ENCODE measurements at regions not wholly inside any gene's neighbourhood (a gene's known extent, or its start where the extent isn't known, plus 50 kb on each side); places are given as distances from the start of the nearest gene placed in this dataset.

DNA sequence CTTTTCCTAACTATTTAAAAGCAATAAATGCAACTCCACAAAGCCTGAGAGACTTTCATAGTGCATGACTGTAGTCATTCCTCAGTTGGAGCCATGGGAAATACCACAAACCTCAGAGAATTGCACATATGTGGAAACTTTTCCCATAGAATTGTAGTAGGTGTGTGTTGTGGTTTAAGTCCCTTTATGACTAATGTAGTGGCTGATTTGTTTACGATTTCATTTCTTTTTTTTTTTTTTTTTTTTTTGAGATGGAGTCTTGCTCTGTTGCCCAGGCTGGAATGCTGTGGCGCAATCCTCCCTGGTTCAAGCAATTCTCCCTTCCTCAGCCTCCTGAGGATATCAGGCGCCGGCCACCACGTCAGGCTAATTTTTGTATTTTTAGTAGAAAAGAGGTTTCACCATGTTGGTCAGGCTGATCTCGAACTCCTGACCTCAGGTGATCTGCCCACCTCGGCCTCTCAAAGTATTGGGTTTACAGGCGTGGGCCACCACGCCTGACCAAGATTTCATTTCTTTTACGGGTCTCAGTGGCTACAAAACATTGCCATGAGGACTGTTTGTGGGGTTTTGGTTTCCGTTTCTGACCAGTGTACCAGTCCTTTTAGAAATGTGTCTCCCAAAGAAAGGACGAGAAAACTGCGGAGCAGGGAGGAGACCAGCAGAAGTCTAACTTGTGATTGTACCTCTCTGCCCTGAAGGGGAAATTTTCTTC is 212.1 kb upstream of the MARCKS start:
- no peak for TF ChIP-seq MYC (IDR thresholded peaks at IDR 0.05; ENCODE audit: low read depth, low read length)
- no peak for TF ChIP-seq POLR2A (IDR thresholded peaks at IDR 0.05; ENCODE audit: extremely low read depth, insufficient read length)
- TF ChIP-seq, protein P1, sequence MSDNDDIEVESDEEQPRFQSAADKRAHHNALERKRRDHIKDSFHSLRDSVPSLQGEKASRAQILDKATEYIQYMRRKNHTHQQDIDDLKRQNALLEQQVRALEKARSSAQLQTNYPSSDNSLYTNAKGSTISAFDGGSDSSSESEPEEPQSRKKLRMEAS (IDR thresholded peaks at IDR 0.05; ENCODE audit: low read depth, low read length): no peak
- TF ChIP-seq, protein P2, sequence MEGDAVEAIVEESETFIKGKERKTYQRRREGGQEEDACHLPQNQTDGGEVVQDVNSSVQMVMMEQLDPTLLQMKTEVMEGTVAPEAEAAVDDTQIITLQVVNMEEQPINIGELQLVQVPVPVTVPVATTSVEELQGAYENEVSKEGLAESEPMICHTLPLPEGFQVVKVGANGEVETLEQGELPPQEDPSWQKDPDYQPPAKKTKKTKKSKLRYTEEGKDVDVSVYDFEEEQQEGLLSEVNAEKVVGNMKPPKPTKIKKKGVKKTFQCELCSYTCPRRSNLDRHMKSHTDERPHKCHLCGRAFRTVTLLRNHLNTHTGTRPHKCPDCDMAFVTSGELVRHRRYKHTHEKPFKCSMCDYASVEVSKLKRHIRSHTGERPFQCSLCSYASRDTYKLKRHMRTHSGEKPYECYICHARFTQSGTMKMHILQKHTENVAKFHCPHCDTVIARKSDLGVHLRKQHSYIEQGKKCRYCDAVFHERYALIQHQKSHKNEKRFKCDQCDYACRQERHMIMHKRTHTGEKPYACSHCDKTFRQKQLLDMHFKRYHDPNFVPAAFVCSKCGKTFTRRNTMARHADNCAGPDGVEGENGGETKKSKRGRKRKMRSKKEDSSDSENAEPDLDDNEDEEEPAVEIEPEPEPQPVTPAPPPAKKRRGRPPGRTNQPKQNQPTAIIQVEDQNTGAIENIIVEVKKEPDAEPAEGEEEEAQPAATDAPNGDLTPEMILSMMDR (IDR thresholded peaks at IDR 0.05; ENCODE audit: low read depth, low read length): no peak
- H3K4me3 ChIP-seq (ENCODE audit: low read depth, low read length): no peak overlapping the region
- no peak for DNase-seq (ENCODE audit: low read depth)

DNA sequence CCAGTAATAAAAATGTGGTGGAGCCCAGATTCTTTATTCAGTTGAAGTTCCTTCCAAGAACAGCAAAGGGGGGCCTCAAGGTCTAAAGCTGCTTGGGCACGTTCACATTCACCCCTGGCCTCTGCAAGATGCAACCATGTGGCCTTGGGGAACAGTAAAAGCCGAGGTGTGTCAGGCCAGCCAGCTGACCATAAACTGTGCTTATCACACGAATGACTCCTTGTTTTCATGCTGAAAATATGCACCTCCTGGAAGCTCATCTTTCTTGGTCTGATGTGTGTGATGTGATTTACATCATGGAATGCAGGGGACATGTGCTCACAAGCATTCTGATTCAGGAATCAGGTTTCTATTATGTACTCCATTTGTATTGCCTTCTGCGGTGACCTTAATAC is 211.6 kb upstream of the MARCKS start:
- no peak for DNase-seq (ENCODE audit: low read depth)
- TF ChIP-seq MYC (IDR thresholded peaks at IDR 0.05; ENCODE audit: low read depth, low read length) (no peak), POLR2A (IDR thresholded peaks at IDR 0.05; ENCODE audit: extremely low read depth, insufficient read length) (no peak)
- TF ChIP-seq, protein P2 (IDR thresholded peaks at IDR 0.05; ENCODE audit: low read depth, low read length): no peak
- TF ChIP-seq, protein P1 (IDR thresholded peaks at IDR 0.05; ENCODE audit: low read depth, low read length): no peak
- H3K4me3 ChIP-seq (ENCODE audit: low read depth, low read length): no peak overlapping the region

DNA sequence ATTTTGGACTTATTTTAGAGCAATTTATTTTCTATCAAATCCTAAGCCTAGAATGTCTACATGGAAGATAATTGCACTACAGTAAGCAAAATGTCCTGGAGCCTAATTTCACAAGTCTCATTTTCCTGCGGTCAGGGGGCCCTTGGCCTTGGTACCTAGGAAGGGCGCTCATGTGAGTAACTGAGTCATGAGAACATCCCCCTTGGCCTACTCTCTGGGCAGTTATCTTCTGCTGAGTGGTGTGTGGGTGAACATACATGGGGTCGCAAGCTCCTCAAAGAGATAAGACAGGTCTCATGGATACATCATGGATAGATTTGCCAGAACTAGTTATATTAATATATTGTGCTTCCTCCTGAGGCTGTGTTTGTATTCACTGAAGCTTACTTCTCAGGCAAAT is 211.2 kb upstream of the MARCKS start:
- H3K4me3 ChIP-seq (ENCODE audit: low read depth, low read length): no peak overlapping the region
- TF ChIP-seq POLR2A (IDR thresholded peaks at IDR 0.05; ENCODE audit: extremely low read depth, insufficient read length) (no peak), MYC (IDR thresholded peaks at IDR 0.05; ENCODE audit: low read depth, low read length) (no peak)
- TF ChIP-seq, protein P1 (IDR thresholded peaks at IDR 0.05; ENCODE audit: low read depth, low read length): no peak
- TF ChIP-seq, protein P2 (IDR thresholded peaks at IDR 0.05; ENCODE audit: low read depth, low read length): no peak
- no peak for DNase-seq (ENCODE audit: low read depth)

DNA sequence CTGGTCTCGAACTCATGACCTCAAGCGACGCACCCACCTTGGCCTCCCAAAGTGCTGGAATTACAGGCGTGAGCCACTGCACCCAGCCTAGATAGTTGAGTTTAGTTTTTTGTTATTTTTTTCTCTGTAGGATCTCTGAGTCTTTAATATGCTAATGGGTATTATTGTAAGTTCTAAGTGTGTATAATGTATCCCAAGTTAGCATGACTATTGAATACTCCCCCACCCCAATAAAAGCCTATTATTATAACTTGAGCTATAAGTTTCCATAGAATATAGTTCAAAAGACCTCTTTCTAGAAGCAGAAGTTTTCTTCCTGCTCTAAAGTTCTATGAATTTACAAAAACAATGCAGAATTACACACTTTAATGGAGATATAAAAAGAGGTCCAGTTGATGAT is 210.4 kb upstream of the MARCKS start:
- H3K4me3 ChIP-seq (ENCODE audit: low read depth, low read length): no peak overlapping the region
- TF ChIP-seq, protein P2 (IDR thresholded peaks at IDR 0.05; ENCODE audit: low read depth, low read length): no peak
- TF ChIP-seq MYC (IDR thresholded peaks at IDR 0.05; ENCODE audit: low read depth, low read length) (no peak), POLR2A (IDR thresholded peaks at IDR 0.05; ENCODE audit: extremely low read depth, insufficient read length) (no peak)
- TF ChIP-seq, protein P1 (IDR thresholded peaks at IDR 0.05; ENCODE audit: low read depth, low read length): no peak
- DNase-seq (ENCODE audit: low read depth): no peak

DNA sequence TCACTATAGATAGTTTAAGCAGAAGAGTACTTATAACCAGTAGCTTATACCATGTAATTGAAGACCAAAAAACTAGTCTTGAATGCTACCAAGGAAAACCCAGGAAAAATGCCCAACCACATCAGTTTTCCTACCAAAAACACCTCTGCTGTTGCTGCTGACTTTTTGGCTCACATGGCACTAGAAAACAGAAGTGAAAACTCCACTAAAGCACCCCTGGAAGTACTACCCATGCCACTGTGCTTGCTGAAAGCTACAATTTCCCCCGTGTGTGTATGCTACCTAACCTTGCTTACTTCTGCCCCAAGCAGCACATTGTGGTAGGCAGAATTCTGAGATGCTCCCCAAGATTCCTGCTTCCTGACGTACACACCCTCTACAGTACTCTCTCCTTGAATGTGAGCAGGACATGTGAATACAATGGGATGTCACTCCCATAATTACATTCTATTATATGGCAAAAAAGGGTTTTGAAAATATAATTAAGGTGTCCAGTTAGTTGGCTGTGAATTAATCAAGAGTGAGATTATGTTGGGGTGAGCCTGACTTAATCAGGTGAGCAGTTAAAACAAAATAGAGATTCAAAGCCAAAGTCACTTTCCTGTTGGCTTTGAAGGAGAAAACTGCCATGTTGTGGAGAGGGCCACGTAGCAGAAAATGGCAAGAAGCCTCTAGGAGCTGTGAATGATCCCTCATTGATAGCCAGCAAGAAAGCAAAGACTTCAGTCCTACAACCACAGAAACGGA is 209.8 kb upstream of the MARCKS start:
- TF ChIP-seq, protein P2 (IDR thresholded peaks at IDR 0.05; ENCODE audit: low read depth, low read length): no peak
- DNase-seq (ENCODE audit: low read depth): no peak
- H3K4me3 ChIP-seq (ENCODE audit: low read depth, low read length): no peak overlapping the region

Measured in NB4 (cell line).